OCI-LY3 (cell line): ENCODE measurements at regions not wholly inside any gene's neighbourhood (a gene's known extent, or its start where the extent isn't known, plus 50 kb on each side); places are given as distances from the start of the nearest gene placed in this dataset.

Source experiments
- H2AFZ ChIP-seq: fragments of 200-600, 300-600 bp; shearing (Covaris generic); 2 replicates; pipeline ENCODE4 v1.6.0; 2014; ENCODE audit warnings: antibody characterized with exemption, low read depth, low read length
- H3K27ac ChIP-seq: fragments of 200-600, 300-600 bp; sonication (generic); 2 replicates; pipeline ENCODE4 v1.5.1; 2014; ENCODE audit warnings: mild to moderate bottlenecking, low read length, moderate library complexity, mixed read lengths
- H3K27me3 ChIP-seq: fragments of 200-600, 300-600 bp; sonication (generic); 2 replicates; pipeline ENCODE4 v1.6.1; 2014; ENCODE audit warnings: low read depth, low read length, mixed read lengths
- H3K36me3 ChIP-seq: fragments of 200-600, 300-600 bp; sonication (generic); replicated peaks from 2 replicates; pipeline ENCODE3; 2014; ENCODE audit warnings: low read depth, low read length, mixed read lengths
- H3K4me1 ChIP-seq: fragments of 300-600, 200-600 bp; sonication (generic); 2 replicates; pipeline ENCODE4 v1.6.1; 2014; ENCODE audit warnings: low read length, mixed read lengths
- H3K4me2 ChIP-seq: fragments of 200-600, 300-600 bp; sonication (generic); 2 replicates; pipeline ENCODE4 v1.6.1; 2014; ENCODE audit warnings: low read length, mixed read lengths
- H3K4me3 ChIP-seq: fragments of 300-600, 200-600 bp; sonication (generic); 2 replicates; pipeline ENCODE4 v1.5.1; 2014; ENCODE audit warnings: antibody characterized with exemption, mild to moderate bottlenecking, low read length, moderate library complexity
- H3K79me2 ChIP-seq: fragments of 300-600, 200-600 bp; shearing (Covaris generic); 2 replicates; pipeline ENCODE4 v1.6.1; 2014; ENCODE audit warnings: mild to moderate bottlenecking, low read length, mixed read lengths
- H3K9ac ChIP-seq: fragments of 300-600, 200-600 bp; shearing (Covaris generic); 2 replicates; pipeline ENCODE4 v1.6.0; 2014; ENCODE audit warnings: mild to moderate bottlenecking, low read length, moderate library complexity
- H3K9me3 ChIP-seq: fragments of 200-600, 300-600 bp; shearing (Covaris generic); 2 replicates; pipeline ENCODE4 v1.6.1; 2014; ENCODE audit warnings: low read length, mixed read lengths; ENCODE audit not compliant: insufficient read depth
- H4K20me1 ChIP-seq: fragments of 200-600, 300-600 bp; sonication (generic); 2 replicates; pipeline ENCODE4 v1.6.1; 2016; ENCODE audit warnings: low read length, mixed read lengths; ENCODE audit not compliant: insufficient read depth
- CTCF ChIP-seq: fragments of 200-600, 300-600 bp; sonication (generic); IDR thresholded peaks from 2 replicates; pipeline ENCODE4 v1.5.1; 2014; ENCODE audit warnings: antibody characterized with exemption, low read length, low read depth
- EZH2phosphoT487 ChIP-seq: fragments of 200-600 bp; shearing (Covaris generic); IDR thresholded peaks from 2 replicates; pipeline ENCODE4 v1.6.1; 2018; ENCODE audit warnings: antibody characterized with exemption, mixed run types, low read depth

- H3K4me3 ChIP-seq = no peak overlapping the region
- H3K9me3 ChIP-seq = no peaks in the 10 kb centered on the region
- no peak overlapping the region for H2AFZ ChIP-seq
- peaks cover 10% of the 10 kb centered on the region for H3K27me3 ChIP-seq
- H4K20me1 ChIP-seq = no peaks in the 10 kb centered on the region
- H3K27ac ChIP-seq = no peak overlapping the region
- peaks cover 16% of the 10 kb centered on the region for H3K4me1 ChIP-seq
- H3K36me3 ChIP-seq = no peaks in the 10 kb centered on the region
- H3K9ac ChIP-seq = no peak overlapping the region
- no peak for TF ChIP-seq CTCF
- no peak for TF ChIP-seq EZH2phosphoT487
- no peak overlapping the region for H3K4me2 ChIP-seq
- no peaks in the 10 kb centered on the region for H3K79me2 ChIP-seq
Measured at GRCh38 chr2:176656776-176657140, 387.5 kb downstream of the MTX2 start.

GRCh38 chr2:176657393-176657792 lies 388.2 kb downstream of the MTX2 start:
- Histone ChIP-seq H3K4me1 (peaks cover 16% of the 10 kb centered on the region), H3K4me3 (no peak overlapping the region), H3K27ac (no peak overlapping the region), H3K27me3 (peaks cover 10% of the 10 kb centered on the region), H3K9ac (no peak overlapping the region), H2AFZ (no peak overlapping the region), H3K4me2 (no peak overlapping the region), H3K79me2 (no peaks in the 10 kb centered on the region), H3K36me3 (no peaks in the 10 kb centered on the region), H3K9me3 (no peaks in the 10 kb centered on the region), H4K20me1 (no peaks in the 10 kb centered on the region)
- TF ChIP-seq EZH2phosphoT487 = no peak
- TF ChIP-seq CTCF = no peak

GRCh38 chr2:176658708-176659107 lies 389.5 kb downstream of the MTX2 start:
- Histone ChIP-seq H3K4me2 (no peak overlapping the region), H3K9me3 (no peaks in the 10 kb centered on the region), H3K4me3 (no peak overlapping the region), H3K36me3 (no peaks in the 10 kb centered on the region), H3K4me1 (peaks cover 5% of the 10 kb centered on the region), H4K20me1 (no peaks in the 10 kb centered on the region), H2AFZ (no peak overlapping the region), H3K27ac (no peak overlapping the region), H3K27me3 (peaks cover 10% of the 10 kb centered on the region), H3K79me2 (no peaks in the 10 kb centered on the region), H3K9ac (no peak overlapping the region)
- no peak for TF ChIP-seq CTCF
- TF ChIP-seq EZH2phosphoT487 = no peak

- Histone ChIP-seq H3K9me3 (no peaks in the 10 kb centered on the region), H3K4me2 (no peak overlapping the region), H3K27ac (no peak overlapping the region), H2AFZ (no peak overlapping the region), H4K20me1 (no peaks in the 10 kb centered on the region), H3K79me2 (no peaks in the 10 kb centered on the region), H3K9ac (no peak overlapping the region), H3K27me3 (peaks cover 7% of the 10 kb centered on the region), H3K4me3 (no peak overlapping the region), H3K36me3 (no peaks in the 10 kb centered on the region), H3K4me1 (no peaks in the 10 kb centered on the region)
- TF ChIP-seq EZH2phosphoT487 (no peak), CTCF (no peak)
Measured at GRCh38 chr2:176662753-176663152, 393.5 kb downstream of the MTX2 start.
